Skeletal muscle cell (primary cell): ENCODE measurements at regions not wholly inside any gene's neighbourhood (a gene's known extent, or its start where the extent isn't known, plus 50 kb on each side); places are given as distances from the start of the nearest gene placed in this dataset.
"Not testable (repeated sequence)": the region's sequence is repeated elsewhere in the genome, so short reads cannot be mapped to it uniquely, and the experiment has no call there.

Source experiments
- DNase-seq: peaks from one replicate; pipeline ENCODE4 v3.0.0-alpha.2; 2010; ENCODE audit warnings: low read depth
- H3K4me3 ChIP-seq: 2 replicates; pipeline ENCODE4 v1.5.1; 2011; ENCODE audit warnings: low read depth, mild to moderate bottlenecking, control low read depth, low read length, moderate library complexity

GRCh38 chr6:144416773-144417172 is 131.6 kb downstream of the UTRN start:
- no peak overlapping the region for H3K4me3 ChIP-seq

GRCh38 chr6:144417681-144418080 is 132.5 kb downstream of the UTRN start:
- no peak overlapping the region for H3K4me3 ChIP-seq
- peak; percentile 34 for DNase-seq

More at GRCh38 chr6:144416773-144417172, 131.6 kb downstream of the UTRN start:
- no peak for DNase-seq

- no peak overlapping the region for H3K4me3 ChIP-seq
- no peak for DNase-seq
Measured at GRCh38 chr6:144418959-144419545, 133.9 kb downstream of the UTRN start.

- no peak for DNase-seq
- no peak overlapping the region for H3K4me3 ChIP-seq
Measured at GRCh38 chr6:144423167-144423566, 138.0 kb downstream of the UTRN start.

GRCh38 chr6:144429753-144430152 is 144.6 kb downstream of the UTRN start:
- no peak for DNase-seq
- H3K4me3 ChIP-seq = no peak overlapping the region

GRCh38 chr6:144433446-144433845 is 148.3 kb downstream of the UTRN start:
- not testable (repeated sequence) for H3K4me3 ChIP-seq, DNase-seq

GRCh38 chr6:144434308-144434990 is 149.3 kb downstream of the UTRN start:
- H3K4me3 ChIP-seq = no peak overlapping the region
- peak; percentile 76 for DNase-seq

GRCh38 chr6:144435602-144436426 is 150.7 kb downstream of the UTRN start:
- H3K4me3 ChIP-seq = no peak overlapping the region
- DNase-seq = no peak

- no peak for DNase-seq
- H3K4me3 ChIP-seq = no peak overlapping the region
Measured at GRCh38 chr6:144437105-144437504, 152.0 kb downstream of the UTRN start.

- no peak for DNase-seq
- H3K4me3 ChIP-seq = no peak overlapping the region
Measured at GRCh38 chr6:144438103-144438502, 153.0 kb downstream of the UTRN start.

- H3K4me3 ChIP-seq = no peak overlapping the region
- no peak for DNase-seq
Measured at GRCh38 chr6:144439016-144439415, 153.9 kb downstream of the UTRN start.

GRCh38 chr6:144441801-144442200 is 156.7 kb downstream of the UTRN start:
- DNase-seq, H3K4me3 ChIP-seq: not testable (repeated sequence)

GRCh38 chr6:144443157-144443556 is 158.0 kb downstream of the UTRN start:
- H3K4me3 ChIP-seq = no peak overlapping the region
- no peak for DNase-seq

- no peak for DNase-seq
- no peak overlapping the region for H3K4me3 ChIP-seq
Measured at GRCh38 chr6:144447472-144447871, 162.3 kb downstream of the UTRN start.

GRCh38 chr6:144449218-144449617 is 164.1 kb downstream of the UTRN start:
- H3K4me3 ChIP-seq = no peak overlapping the region
- no peak for DNase-seq

GRCh38 chr6:144449911-144450597 is 164.9 kb downstream of the UTRN start:
- DNase-seq = peak; percentile 4
- no peak overlapping the region for H3K4me3 ChIP-seq

- no peak for DNase-seq
- H3K4me3 ChIP-seq = no peak overlapping the region
Measured at GRCh38 chr6:144460327-144461095, 175.4 kb downstream of the UTRN start.

GRCh38 chr6:144462058-144462457 is 176.9 kb downstream of the UTRN start:
- DNase-seq = no peak
- no peak overlapping the region for H3K4me3 ChIP-seq

GRCh38 chr6:144466716-144467115 is 181.6 kb downstream of the UTRN start:
- DNase-seq = no peak
- no peak overlapping the region for H3K4me3 ChIP-seq
